Heart left ventricle (tissue), 16 donors: ENCODE measurements at regions not wholly inside any gene's neighbourhood (a gene's known extent, or its start where the extent isn't known, plus 50 kb on each side); places are given as distances from the start of the nearest gene placed in this dataset.

ENCODE experiments used
- ATAC-seq, 4 donors: fragments of 200-7000 bp; cut with Tn5 transposase; one replicate each; pipeline ENCODE4 v1.9.1; 2020 to 2022; ENCODE audit warnings: moderate library complexity in 4 of 4, mild to moderate bottlenecking in 3 of 4, moderate number of reproducible peaks in 1 of 4
- DNase-seq, 5 donors: peaks; one replicate each; pipeline ENCODE4 v3.0.0-alpha.2; 2020
- H3K27ac ChIP-seq, 12 donors: fragments of 200-600 bp; sonication (generic) in 4 of 12; one replicate each; pipeline versions ENCODE4 v1.5.0 to v1.8.0; 2016 to 2022; ENCODE audit warnings: mild to moderate bottlenecking in 2 of 12
- H3K27me3 ChIP-seq, 9 donors: fragments of 200-600 bp; sonication (generic) in 2 of 9; one replicate each; pipeline versions ENCODE4 v1.5.1 to v1.8.0; 2016 to 2022; ENCODE audit warnings: mild to moderate bottlenecking in 3 of 9
- H3K36me3 ChIP-seq, 9 donors: fragments of 200-600 bp; sonication (generic) in 2 of 9; one replicate each; pipeline versions ENCODE4 v1.5.0 to v1.8.0; 2018 to 2022; ENCODE audit warnings: mild to moderate bottlenecking in 2 of 9
- H3K4me1 ChIP-seq, 12 donors: fragments of 200-600 bp; sonication (generic) in 4 of 12; one replicate each; pipeline versions ENCODE4 v1.5.0 to v1.8.0; 2016 to 2022; ENCODE audit warnings: mild to moderate bottlenecking in 3 of 12
- H3K4me3 ChIP-seq, 12 donors: fragments of 200-600 bp; sonication (generic) in 4 of 12; one replicate each; pipeline versions ENCODE4 v1.5.0 to v1.8.0; 2017 to 2022; ENCODE audit warnings: mild to moderate bottlenecking in 9 of 12, moderate library complexity in 4 of 12
- H3K9me3 ChIP-seq, 12 donors: fragments of 200-600 bp; sonication (generic) in 4 of 12; one replicate each; pipeline versions ENCODE4 v1.5.0 to v1.8.0; 2016 to 2022; ENCODE audit warnings: mild to moderate bottlenecking in 1 of 12
- CTCF ChIP-seq, 12 donors: fragments of 200-600 bp; sonication (generic) in 4 of 12; IDR thresholded peaks; one replicate each; pipeline versions ENCODE4 v1.5.0 to v1.8.0; 2018 to 2022; ENCODE audit warnings: antibody characterized with exemption in 12 of 12, mild to moderate bottlenecking in 5 of 12
- POLR2A ChIP-seq, 2 donors: fragments of 450-650 bp; IDR thresholded peaks; one replicate each; pipeline ENCODE4 v1.6.1; 2017; ENCODE audit warnings: antibody characterized with exemption in 2 of 2, mild to moderate bottlenecking in 2 of 2, moderate library complexity in 2 of 2
- WGBS, 4 donors: extraction: QIAGEN DNeasy Blood & Tissue Kit in 2 of 4; methylation state at CpG; one replicate each; pipeline versions ENCODE4 v1.1.5 to v1.1.7; 2013 to 2018; 5-methylcytosine and 5-hydroxymethylcytosine counted together
- intact Hi-C, 10 donors: fragments of 100-400 bp; cut with DNase I; formaldehyde crosslinking; loops; one replicate each; pipeline versions ENCODE4 v1.11.1 to v1.14.2; 2022
- donor health status: ischemic (EF 13 %, LVEDD 7.1; RV severe dilation, severe dysfunction).
- donor health status: healthy with polysubstance abuse.
- donor health status: DM: no; HTN: yes; CAD: no.
- donor health status: DM: no; HTN: no; CAD: no.
- donor health status: ischemic (EF 25% LVEDD 6.9; RV normal size, moderate dysfunction).
- donor health status: ischemic (EF 25% LVEDD 5.7; RV mildly dilated, moderate dysfunction).
- donor health status: healthy.
- donor health status: DM: yes; HTN: yes; CAD: no.
- donor health status: ischemic (EF 35%, LVEDD 5.7; RV mildly dilated, moderate dysfunction).
- donor health status: nonischemic (EF 11% LVEDD 7.7; RV severe dilation, severe dysfunction).
- donor health status: DM: yes; HTN: yes; CAD: no.
- donor health status: PGD.
- donor health status: ischemic (EF 29% LVEDD 5.4; RV normal size, mild dysfunction).
- donor health status: nonischemic (EF 23%, LVEDD 6.1; RV moderate dilation, normal function).

GRCh38 chr18:54777989-54778388, 50.3 kb upstream of the RAB27B start:
- ATAC-seq (no peak), DNase-seq (no peak)
- TF ChIP-seq POLR2A (IDR thresholded peaks at IDR 0.05) (no peak), CTCF (IDR thresholded peaks at IDR 0.05) (no peak)
- no peak overlapping the region for H3K27ac ChIP-seq
- intact Hi-C loops = no loop called here
- no peaks in the 10 kb centered on the region for H3K36me3 ChIP-seq
- no peak overlapping the region for H3K4me3 ChIP-seq
- peaks cover 0 to 22% (median 0%) of the 10 kb centered on the region in 12 donors for H3K4me1 ChIP-seq
- H3K27me3 ChIP-seq = no peaks in the 10 kb centered on the region
- 63 to 83% (median 72%) methylated on average over 4 of the region's 4 CpGs for WGBS, 4 donors
- H3K9me3 ChIP-seq = no peaks in the 10 kb centered on the region
